Kidney glomerular epithelial cell (primary cell): ENCODE measurements at regions not wholly inside any gene's neighbourhood (a gene's known extent, or its start where the extent isn't known, plus 50 kb on each side); places are given as distances from the start of the nearest gene placed in this dataset.
"Not testable (repeated sequence)": the region's sequence is repeated elsewhere in the genome, so short reads cannot be mapped to it uniquely, and the experiment has no call there.

Experiments used
- DNase-seq: peaks from one replicate; lab custom pipeline; 2025; lab: John Stamatoyannopoulos, UW

DNA sequence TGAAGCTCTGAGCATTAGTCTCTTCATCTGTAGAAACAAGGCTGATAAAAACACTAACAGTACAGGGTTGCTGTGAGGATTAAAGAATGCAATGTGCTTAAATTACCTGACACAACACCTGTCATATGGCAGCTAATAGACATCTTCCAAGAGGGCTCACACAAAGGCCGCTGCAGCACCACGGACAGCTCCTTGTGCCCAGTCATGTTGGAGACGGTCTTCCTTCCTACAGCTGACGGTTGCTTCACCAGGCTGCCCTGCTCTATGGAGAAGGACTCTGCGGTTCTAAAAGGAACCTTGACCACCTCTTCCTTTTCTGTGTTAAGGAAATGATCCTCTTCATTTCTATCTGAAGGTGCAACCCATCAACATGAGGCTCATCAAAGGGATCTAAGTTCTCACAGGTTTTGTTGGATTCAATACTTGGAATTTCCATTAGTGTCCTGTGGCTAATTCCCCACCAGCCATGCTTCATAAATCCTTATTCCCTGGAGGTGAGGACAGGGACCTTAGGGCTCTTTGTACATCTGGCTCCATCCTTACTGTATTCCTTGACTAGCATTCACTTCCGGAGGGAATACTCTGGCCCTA, 138.9 kb upstream of the CES5A start:
- DNase-seq = peak; percentile 1

GRCh38 chr16:56012482-56012811, 137.3 kb upstream of the CES5A start:
- DNase-seq = no peak

GRCh38 chr16:56011808-56012481, 136.8 kb upstream of the CES5A start:
- DNase-seq = no peak

GRCh38 chr16:56005958-56006357, 130.8 kb upstream of the CES5A start:
- no peak for DNase-seq

- no peak for DNase-seq
These were observed 124.5 kb upstream of the CES5A start for GRCh38 chr16:55999683-56000082.

GRCh38 chr16:55993088-55993487, 117.9 kb upstream of the CES5A start:
- no peak for DNase-seq

DNA sequence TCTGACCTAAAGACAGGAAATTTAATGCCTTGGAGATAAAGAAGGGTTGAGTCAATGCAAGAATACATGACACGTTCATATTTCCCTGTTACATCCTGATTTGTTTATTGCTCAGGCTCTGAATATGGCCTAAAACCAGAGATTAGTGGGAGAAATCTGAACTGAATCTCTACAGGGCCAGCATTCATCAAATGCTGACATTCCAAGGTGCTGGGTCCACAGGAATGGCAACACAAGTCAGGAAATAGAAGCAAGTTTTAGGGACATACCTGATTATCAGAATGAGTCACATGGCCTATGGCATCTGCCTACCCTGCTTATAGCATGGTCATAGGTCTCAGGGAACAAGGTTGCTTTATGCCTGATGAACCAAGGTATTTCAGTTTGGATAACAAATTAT, 117.4 kb upstream of the CES5A start:
- DNase-seq = no peak

GRCh38 chr16:55991843-55992242, 116.7 kb upstream of the CES5A start:
- no peak for DNase-seq

- DNase-seq = no peak
These were observed 114.4 kb upstream of the CES5A start for GRCh38 chr16:55989569-55989907.

GRCh38 chr16:55988850-55989568, 113.8 kb upstream of the CES5A start:
- not testable (repeated sequence) for DNase-seq

GRCh38 chr16:55988013-55988412, 112.8 kb upstream of the CES5A start:
- no peak for DNase-seq

DNA sequence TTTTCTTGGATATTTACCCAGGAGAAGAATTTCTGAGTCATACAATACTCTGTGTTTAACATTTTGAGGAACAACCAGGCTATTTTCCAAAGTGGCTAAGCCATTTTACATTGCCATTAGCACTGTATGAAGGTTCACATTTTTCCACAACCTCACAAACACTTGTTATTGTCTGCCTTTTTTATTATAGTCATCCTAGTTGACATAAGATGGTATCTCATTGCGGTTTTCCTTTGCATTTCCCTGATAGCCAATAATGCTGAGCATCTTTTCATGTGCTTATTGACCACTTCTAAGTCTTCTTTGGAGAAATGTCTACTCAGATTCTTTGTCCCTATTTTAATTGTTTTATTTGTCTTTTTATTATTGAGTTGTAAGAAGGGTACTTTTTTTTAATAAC, 107.4 kb upstream of the CES5A start:
- DNase-seq = no peak

DNA sequence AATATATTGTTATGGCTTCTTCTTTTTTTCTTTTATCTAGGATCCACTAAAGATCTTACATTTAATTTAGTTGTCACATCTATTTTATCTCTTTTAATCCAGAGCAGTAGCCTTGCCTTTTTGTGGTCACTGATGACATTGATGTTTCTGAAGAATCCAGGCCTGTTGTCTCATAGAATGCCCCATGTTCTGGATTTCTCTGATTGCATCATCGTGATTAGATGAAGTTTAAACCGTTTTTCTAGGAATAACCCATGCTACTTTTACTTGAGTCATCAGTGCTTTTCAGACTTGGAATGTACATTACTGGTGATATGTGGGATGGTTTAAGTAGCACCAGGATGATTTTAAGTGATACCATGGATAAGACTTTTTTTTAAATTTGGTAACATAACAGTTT, 106.4 kb upstream of the CES5A start:
- no peak for DNase-seq

DNA sequence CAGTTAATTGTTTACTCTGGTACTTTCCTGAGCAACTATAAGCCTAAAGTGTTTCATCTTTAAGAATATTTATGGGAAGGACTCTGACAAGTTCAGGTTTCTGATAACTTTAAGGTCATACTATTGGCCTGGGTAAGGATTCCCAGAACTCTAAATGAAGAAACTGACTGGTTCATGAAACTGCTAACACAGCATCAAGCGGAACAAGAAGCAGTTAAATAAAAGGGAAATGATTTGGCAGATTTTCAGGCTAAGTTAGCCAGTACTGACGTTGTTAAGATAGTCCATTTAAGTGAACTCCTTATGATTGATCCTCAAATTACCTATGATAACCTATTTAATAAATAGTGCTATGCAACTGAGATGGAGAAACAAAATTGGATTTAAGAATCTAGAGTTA, 101.6 kb upstream of the CES5A start:
- DNase-seq = no peak

- DNase-seq = no peak
These were observed 96.3 kb upstream of the CES5A start for GRCh38 chr16:55971447-55971846.

DNA sequence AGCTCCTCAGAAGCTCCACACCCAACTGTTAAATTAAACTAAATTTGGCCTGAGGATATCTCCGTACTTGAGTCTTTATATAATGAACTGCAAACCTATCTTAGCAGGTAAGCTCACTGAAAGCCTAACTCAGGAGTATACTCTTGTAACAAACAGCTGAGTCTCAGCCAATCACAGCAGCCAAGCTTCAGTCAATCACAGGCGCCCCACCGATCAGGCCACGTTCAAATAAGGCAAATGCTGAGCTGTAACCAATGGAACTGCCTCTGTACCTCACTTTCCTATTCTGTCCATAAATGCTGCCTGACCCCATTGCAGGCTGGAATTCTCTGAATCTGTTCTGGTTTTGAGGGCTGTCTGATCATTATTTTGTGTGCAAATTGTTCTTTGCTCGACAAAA, 93.0 kb upstream of the CES5A start:
- no peak for DNase-seq

GRCh38 chr16:55964923-55965475, 89.8 kb upstream of the CES5A start:
- no peak for DNase-seq

DNA sequence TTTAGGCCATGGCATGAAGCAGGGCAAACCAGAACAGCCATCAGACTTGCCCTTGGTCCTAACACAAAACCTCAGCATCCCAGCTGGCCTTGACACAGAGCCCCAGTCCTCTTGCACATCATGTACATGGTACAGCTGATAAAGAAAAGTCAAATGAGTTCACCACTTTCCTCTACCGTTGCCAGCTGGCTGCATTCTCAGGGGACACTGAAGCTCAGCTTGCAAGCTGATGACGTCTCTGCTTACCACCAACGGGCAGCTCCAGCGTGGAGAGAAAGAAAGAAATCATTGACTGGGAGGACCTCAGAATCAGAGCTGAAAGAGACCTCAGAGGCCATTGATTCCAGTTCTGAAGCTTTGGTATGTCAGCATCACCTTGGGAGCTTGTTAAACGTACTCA, 80.7 kb upstream of the CES5A start:
- DNase-seq = no peak

DNA sequence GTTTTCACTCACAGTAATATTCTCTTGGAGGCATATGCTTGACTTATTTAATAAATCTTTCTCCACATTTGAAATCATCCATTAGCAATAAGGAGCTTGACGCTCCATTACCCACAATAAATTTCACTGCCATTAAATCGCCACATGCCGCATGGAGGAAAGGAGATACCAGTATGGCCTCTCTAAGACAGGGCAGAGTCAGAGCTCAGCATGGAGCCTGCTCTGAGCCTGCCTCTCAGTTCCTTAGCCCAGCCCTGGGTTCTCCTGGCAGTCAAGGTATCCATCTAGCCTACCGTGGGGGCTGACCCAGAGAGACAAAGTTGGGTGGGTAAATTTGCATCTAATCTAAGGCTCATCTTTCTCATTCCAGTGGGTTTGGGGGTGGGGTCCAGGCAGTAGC, 80.3 kb upstream of the CES5A start:
- no peak for DNase-seq

DNA sequence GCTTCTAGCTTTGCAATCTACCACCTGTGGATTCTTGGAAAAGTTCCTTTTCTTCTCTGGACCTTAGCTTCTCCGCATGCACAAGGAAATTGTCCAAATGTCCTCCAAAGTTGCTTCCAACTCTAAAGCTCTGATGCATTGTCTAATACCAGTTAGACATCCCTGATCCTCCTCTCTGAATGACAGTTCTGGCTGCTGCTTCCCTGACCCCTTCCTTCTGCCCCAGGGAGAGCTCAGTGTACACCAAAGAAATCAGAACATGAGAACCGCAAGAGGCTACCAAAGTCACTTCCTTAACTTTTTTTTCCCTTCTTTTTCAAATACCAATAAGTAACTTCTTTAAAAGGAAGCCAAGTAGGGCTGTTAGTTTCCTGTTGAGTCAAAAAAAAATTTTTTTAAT, 79.7 kb upstream of the CES5A start:
- DNase-seq = no peak

GRCh38 chr16:55949518-55949917, 74.3 kb upstream of the CES5A start:
- peak; percentile 18 for DNase-seq

- DNase-seq = no peak
These were observed 73.1 kb upstream of the CES5A start for GRCh38 chr16:55948230-55948629.

GRCh38 chr16:55947366-55947765, 72.2 kb upstream of the CES5A start:
- DNase-seq = no peak
